DOHH2 (cell line): ENCODE measurements at regions not wholly inside any gene's neighbourhood (a gene's known extent, or its start where the extent isn't known, plus 50 kb on each side); places are given as distances from the start of the nearest gene placed in this dataset.

ENCODE experiments used
- H3F3A ChIP-seq: fragments of 200-600 bp; sonication (generic), shearing (Covaris generic); 2 replicates; pipeline ENCODE4 v1.6.0; 2016; ENCODE audit warnings: antibody characterized with exemption, mild to moderate bottlenecking; ENCODE audit not compliant: control insufficient read depth, insufficient read depth
- H3K27ac ChIP-seq: fragments of 200-600 bp; sonication (generic); 2 replicates; pipeline ENCODE4 v1.5.1; 2014; ENCODE audit warnings: low read depth, mild to moderate bottlenecking, low read length, moderate library complexity
- H3K27me3 ChIP-seq: fragments of 200-600 bp; sonication (generic); 2 replicates; pipeline ENCODE4 v1.6.1; 2014; ENCODE audit warnings: mild to moderate bottlenecking, low read length, mixed read lengths; ENCODE audit not compliant: control insufficient read depth
- H3K36me3 ChIP-seq: fragments of 200-600 bp; sonication (generic); 2 replicates; pipeline ENCODE4 v1.6.1; 2014; ENCODE audit warnings: mild to moderate bottlenecking, low read length, moderate library complexity, mixed read lengths; ENCODE audit not compliant: control insufficient read depth
- H3K4me1 ChIP-seq: fragments of 200-600 bp; sonication (generic); 2 replicates; pipeline ENCODE4 v1.6.1; 2014; ENCODE audit warnings: mild to moderate bottlenecking, low read length, mixed read lengths; ENCODE audit not compliant: control insufficient read depth
- H3K4me2 ChIP-seq: fragments of 200-600 bp; sonication (generic); 2 replicates; pipeline ENCODE4 v1.6.0; 2014; ENCODE audit warnings: mild to moderate bottlenecking, low read length, moderate library complexity
- H3K4me3 ChIP-seq: fragments of 200-600 bp; sonication (generic); 2 replicates; pipeline ENCODE4 v1.5.1; 2014; ENCODE audit warnings: mild to moderate bottlenecking, low read length, mixed read lengths
- H3K79me2 ChIP-seq: fragments of 200-600 bp; sonication (generic); 2 replicates; pipeline ENCODE4 v1.6.1; 2014; ENCODE audit warnings: mild to moderate bottlenecking, low read length, mixed read lengths; ENCODE audit not compliant: control insufficient read depth
- H3K9me2 ChIP-seq: fragments of 200-600 bp; sonication (generic); replicated peaks from 2 replicates; pipeline ENCODE4 v1.6.1; 2014; ENCODE audit warnings: mild to moderate bottlenecking, low read length, mixed read lengths; ENCODE audit not compliant: control insufficient read depth
- H3K9me3 ChIP-seq: fragments of 200-600 bp; sonication (generic); 2 replicates; pipeline ENCODE4 v1.6.1; 2014; ENCODE audit warnings: antibody characterized with exemption, low read length, mixed read lengths; ENCODE audit not compliant: control insufficient read depth, insufficient read depth
- H4K20me1 ChIP-seq: fragments of 200-600 bp; sonication (generic); 2 replicates; pipeline ENCODE4 v1.6.0; 2014; ENCODE audit warnings: low read depth, mild to moderate bottlenecking, antibody characterized with exemption, low read length, moderate library complexity; ENCODE audit not compliant: control insufficient read depth, insufficient read depth
- EZH2phosphoT487 ChIP-seq: fragments of 200-600 bp; sonication (generic); IDR thresholded peaks from 2 replicates; pipeline ENCODE4 v1.6.1; 2017; ENCODE audit warnings: borderline replicate concordance, mild to moderate bottlenecking, antibody characterized with exemption, low read length, moderate library complexity, mixed read lengths
- TF ChIP-seq, protein P1 (sequence below): fragments of 200-600 bp; sonication (generic); IDR thresholded peaks from one replicate; pipeline ENCODE4 v1.5.1; 2014; ENCODE audit warnings: antibody characterized with exemption, mild to moderate bottlenecking, low read depth, low read length; ENCODE audit not compliant: poor library complexity, severe bottlenecking

DNA sequence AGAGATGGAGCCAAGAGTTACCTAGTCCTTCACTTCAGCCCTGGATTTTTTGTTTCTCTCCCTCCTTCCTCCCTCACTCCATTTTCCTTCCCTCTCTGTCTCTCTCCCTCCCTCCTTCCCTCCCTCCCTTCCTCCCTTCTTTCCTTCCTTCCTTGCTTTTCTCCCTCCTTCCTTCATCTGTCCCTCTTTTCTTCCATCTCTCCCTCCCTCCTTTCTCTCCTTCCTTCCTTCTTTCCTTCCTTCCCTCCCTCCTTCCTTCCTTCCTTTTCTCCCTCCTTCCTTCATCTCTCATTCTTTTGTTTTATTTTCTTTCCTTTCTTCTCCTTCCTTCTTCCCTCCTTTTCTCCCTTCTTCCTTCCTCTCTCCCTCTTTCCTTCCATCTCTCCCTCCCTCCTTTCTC is 283.5 kb downstream of the MAF start:
- Histone ChIP-seq H3K9me2 (no peaks in the 10 kb centered on the region), H3K27me3 (peaks cover 25% of the 10 kb centered on the region), H3K27ac (no peak overlapping the region), H3K36me3 (no peaks in the 10 kb centered on the region), H3F3A (no peaks in the 10 kb centered on the region), H3K79me2 (no peaks in the 10 kb centered on the region), H3K9me3 (no peaks in the 10 kb centered on the region), H4K20me1 (no peaks in the 10 kb centered on the region), H3K4me2 (no peak overlapping the region), H3K4me3 (no peak overlapping the region), H3K4me1 (peaks cover 9% of the 10 kb centered on the region)
- TF ChIP-seq, protein P1, sequence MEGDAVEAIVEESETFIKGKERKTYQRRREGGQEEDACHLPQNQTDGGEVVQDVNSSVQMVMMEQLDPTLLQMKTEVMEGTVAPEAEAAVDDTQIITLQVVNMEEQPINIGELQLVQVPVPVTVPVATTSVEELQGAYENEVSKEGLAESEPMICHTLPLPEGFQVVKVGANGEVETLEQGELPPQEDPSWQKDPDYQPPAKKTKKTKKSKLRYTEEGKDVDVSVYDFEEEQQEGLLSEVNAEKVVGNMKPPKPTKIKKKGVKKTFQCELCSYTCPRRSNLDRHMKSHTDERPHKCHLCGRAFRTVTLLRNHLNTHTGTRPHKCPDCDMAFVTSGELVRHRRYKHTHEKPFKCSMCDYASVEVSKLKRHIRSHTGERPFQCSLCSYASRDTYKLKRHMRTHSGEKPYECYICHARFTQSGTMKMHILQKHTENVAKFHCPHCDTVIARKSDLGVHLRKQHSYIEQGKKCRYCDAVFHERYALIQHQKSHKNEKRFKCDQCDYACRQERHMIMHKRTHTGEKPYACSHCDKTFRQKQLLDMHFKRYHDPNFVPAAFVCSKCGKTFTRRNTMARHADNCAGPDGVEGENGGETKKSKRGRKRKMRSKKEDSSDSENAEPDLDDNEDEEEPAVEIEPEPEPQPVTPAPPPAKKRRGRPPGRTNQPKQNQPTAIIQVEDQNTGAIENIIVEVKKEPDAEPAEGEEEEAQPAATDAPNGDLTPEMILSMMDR = no peak
- no peak for TF ChIP-seq EZH2phosphoT487

DNA sequence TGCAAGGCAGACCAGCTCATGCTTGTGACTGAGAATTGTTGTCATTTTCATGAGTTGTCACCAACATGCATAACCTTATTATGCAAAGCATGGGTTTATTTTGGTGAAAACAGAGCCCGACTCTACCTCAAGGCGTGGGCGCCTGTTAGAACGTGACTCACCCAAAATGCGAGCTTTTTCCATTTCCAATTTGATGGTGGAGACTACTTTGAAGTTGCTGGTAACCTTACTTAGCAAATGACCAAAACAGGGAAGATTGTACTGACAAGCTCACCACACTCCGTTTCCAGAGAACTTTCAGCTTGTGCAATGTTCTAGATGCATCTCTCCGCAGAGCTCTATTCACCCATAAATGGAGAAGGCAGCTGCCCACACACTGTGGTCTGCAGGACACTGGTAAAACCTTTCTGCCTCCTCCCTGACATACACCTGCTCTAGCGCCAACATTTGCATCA is 284.5 kb downstream of the MAF start:
- H3K36me3 ChIP-seq = no peaks in the 10 kb centered on the region
- H3K27ac ChIP-seq = no peak overlapping the region
- peaks cover 9% of the 10 kb centered on the region for H3K4me1 ChIP-seq
- TF ChIP-seq, protein P1 = no peak
- no peak for TF ChIP-seq EZH2phosphoT487
- no peak overlapping the region; the same call in 1 of the 2 replicates for H3K4me2 ChIP-seq
- H3K79me2 ChIP-seq = no peaks in the 10 kb centered on the region
- H3F3A ChIP-seq = no peaks in the 10 kb centered on the region
- H3K4me3 ChIP-seq = no peak overlapping the region
- no peaks in the 10 kb centered on the region for H3K9me2 ChIP-seq
- H3K9me3 ChIP-seq = no peaks in the 10 kb centered on the region
- peaks cover 25% of the 10 kb centered on the region for H3K27me3 ChIP-seq
- no peaks in the 10 kb centered on the region for H4K20me1 ChIP-seq

DNA sequence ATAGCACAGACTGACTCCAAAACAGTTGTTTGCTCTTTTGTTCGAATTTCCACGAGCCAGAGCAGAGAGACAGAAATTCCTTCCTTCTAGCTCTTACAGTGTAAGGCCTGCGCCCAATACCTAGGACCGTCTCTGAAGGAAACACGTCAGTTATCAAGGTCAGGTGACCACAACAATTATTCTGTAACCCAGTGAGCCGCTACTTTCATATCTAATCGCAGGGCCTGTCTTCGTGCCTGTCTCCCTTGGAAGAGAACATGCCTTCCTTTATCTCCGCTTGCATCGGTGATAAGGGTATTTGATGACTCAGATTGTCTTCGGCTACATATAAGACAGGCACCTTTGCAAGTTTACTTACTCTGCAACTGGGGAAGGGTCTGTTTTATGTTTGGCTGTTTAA is 288.0 kb downstream of the MAF start:
- H3F3A ChIP-seq = no peaks in the 10 kb centered on the region
- H3K9me2 ChIP-seq = no peaks in the 10 kb centered on the region
- H4K20me1 ChIP-seq = no peaks in the 10 kb centered on the region
- H3K27me3 ChIP-seq = peaks cover 11% of the 10 kb centered on the region
- H3K79me2 ChIP-seq = no peaks in the 10 kb centered on the region
- H3K36me3 ChIP-seq = no peaks in the 10 kb centered on the region
- no peak overlapping the region for H3K4me2 ChIP-seq
- H3K4me3 ChIP-seq = no peak overlapping the region
- H3K27ac ChIP-seq = no peak overlapping the region
- no peaks in the 10 kb centered on the region for H3K9me3 ChIP-seq
- H3K4me1 ChIP-seq = peaks cover 9% of the 10 kb centered on the region
- TF ChIP-seq EZH2phosphoT487 = no peak
- TF ChIP-seq, protein P1 = no peak
